ENCODE measurements at regions not wholly inside any gene's neighbourhood (a gene's known extent, or its start where the extent isn't known, plus 50 kb on each side); places are given as distances from the start of the nearest gene placed in this dataset.

DNA sequence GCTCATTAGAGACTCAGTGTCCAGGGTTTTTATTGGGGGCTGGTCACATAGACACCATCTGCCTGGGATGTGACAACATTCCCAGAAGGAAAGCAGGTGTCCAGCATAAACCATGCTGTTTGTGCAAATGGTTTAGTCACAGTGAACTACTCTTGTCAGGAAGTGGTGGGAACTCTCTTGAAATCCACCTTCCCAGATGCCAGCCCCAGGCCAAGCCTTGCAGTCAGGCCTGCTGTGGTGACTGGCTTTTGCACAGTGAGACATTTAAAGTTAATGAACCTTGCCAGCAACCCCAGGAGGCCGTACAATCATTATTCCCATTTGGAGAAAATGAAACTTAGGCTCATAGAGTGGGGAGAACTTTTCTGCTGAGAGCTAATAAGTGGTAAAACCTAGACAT, 242.5 kb upstream of the KCNG1 start:
- DNase-seq = no peak

DNA sequence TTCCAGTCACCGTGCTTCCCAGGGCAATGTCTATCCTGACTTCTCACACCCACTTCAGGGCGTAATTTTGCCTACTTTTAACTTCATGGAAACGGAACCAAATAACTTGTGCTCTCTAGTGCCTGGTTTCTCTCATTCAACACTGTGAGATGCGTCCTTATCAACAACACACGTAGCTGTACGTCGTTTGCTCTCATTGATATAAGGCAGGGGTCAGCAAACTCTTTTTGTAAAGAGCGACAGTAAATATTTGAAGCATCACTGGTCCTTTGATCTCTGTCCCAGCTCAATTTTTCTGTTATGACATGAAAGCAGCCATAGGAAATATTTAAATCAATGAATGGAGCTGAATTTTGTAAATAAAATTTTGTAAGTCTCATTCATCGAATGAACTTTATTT, 239.3 kb upstream of the KCNG1 start:
- DNase-seq = no peak

DNA sequence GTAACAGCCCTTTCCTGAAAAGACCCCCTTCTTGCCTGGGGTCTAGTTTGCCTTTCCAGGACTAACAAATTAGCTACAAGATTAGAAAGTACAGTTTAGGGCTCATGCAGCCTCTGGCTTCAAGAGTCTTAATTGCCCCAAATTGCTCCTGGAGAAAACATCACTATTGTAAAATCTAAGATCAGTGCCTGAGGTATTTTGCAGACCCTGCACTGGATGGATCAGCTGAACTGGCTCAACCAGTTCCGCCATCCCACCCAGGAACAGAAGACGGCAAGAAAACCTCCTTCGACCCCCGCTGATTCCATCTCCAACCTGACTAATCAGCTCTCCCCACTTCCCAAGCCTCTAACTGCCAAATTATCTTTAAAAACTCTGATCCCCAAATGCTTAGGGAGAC, 236.5 kb upstream of the KCNG1 start:
- no peak for DNase-seq

- DNase-seq = no peak
Observed at GRCh38 chr20:51258582-51259165, 235.8 kb upstream of the KCNG1 start.

- no peak for DNase-seq
Observed at GRCh38 chr20:51255417-51255816, 232.5 kb upstream of the KCNG1 start.

DNA sequence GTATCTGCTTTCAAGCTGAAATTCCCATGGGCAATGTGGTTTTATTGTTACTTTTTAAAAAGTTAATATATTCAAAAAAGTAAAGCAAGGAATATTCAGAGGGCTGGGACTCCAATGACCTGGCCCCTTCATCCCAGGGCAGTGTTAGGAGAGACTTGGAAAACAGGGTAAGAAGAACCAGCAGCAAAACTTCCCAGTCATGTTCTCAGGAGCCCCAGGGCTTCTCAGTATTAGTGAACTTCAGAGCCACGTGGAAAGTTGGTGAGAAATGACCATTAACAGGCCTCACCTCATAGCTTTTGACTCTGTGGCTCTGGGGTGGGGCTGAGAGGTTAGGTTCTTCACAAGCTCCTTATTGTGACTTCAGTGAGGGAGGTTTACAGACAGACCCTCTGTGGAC, 230.4 kb upstream of the KCNG1 start:
- DNase-seq = no peak

GRCh38 chr20:51249781-51250180, 226.9 kb upstream of the KCNG1 start:
- no peak for DNase-seq

GRCh38 chr20:51249215-51249614, 226.3 kb upstream of the KCNG1 start:
- DNase-seq = no peak

GRCh38 chr20:51244466-51244865, 221.6 kb upstream of the KCNG1 start:
- DNase-seq = no peak

DNA sequence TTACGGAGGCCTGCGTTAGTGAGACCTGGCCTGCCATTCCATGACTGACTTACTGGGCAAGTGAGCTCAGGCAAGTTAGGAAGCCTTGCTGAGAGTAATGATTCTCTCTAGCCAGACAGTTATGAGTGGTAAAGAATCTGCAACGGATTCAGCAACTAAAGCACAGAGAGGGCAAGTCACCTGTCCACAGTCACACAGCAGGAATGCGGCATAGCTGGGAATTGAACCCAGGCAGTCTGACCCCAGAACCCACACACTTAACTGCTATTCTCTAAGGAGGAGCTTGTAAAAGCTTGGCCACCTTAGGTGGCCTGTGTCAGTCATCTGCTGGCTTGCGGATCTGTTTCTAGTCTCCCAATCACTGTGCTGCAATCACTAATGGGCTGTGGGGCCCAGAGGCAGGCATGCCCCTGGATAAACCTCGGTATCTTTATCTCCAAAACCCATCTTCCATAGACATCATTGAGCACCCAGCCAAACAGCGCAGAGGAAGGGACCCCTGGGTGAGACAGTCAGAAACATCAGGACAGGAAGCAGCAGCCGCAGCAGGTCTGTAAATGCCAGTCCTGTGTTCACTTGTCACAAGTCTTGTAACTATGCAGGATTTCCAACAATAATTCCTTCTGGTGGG, 215.9 kb upstream of the KCNG1 start:
- no peak for DNase-seq

- DNase-seq = no peak
Observed at GRCh38 chr20:51237791-51238190, 214.9 kb upstream of the KCNG1 start.

- DNase-seq = no peak
Observed at GRCh38 chr20:51237278-51237677, 214.4 kb upstream of the KCNG1 start.

DNA sequence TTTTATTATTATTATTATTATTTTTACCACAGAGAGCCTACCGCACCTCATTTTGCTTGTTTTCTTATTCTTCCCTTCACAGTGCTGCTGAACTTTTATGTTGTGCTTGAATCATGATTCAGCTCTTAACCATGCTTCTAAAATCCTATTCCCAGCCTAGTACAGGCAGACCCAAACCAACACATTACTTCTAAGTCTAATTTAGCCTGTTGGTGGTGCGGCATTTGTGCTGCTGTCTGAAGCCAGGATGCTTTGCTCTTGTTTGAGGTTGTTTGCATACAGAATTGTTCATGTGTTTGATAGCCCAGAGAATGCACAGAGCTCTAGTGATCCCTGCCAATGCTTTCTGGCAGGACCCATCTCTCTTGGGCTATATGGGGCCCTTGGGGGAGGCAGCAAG, 213.5 kb upstream of the KCNG1 start:
- DNase-seq = no peak

- DNase-seq = no peak
Observed at GRCh38 chr20:51233345-51233744, 210.4 kb upstream of the KCNG1 start.

DNA sequence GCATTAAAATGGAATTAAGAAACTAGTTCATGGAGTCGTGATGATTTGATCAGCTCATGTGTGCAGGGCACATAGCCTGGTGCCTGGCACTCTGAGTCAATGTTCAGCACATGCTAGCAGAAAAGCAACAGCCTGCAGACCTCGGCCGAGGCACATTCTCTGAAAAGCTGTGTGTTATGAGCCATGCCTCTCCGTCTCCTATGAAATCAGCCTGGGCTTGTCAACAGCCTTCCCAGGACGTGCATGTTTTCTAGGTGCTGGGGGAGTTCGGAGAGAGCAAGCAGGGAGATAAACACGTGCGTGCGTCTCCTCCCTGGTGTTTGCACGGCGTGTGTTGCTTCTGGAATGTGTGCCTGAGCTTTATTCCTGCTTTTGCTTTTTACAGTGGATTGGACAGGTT, 207.8 kb upstream of the KCNG1 start:
- no peak for DNase-seq

DNA sequence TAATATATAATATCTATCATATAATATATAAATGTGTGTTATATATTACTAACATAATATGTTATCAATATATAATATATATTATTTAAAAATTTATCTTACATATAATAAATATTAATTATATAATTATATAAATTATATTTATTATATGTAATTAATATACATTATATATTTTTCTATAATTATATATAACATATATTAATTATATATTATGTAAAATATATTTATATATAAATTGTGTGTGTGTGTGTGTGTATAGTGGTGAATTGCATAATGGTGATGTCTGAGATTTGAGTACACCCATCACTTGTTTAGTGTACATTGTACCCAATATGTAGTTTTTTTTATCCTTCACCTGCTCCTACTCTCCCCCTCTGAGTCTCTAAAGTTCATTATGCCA, 205.9 kb upstream of the KCNG1 start:
- DNase-seq = no peak

DNA sequence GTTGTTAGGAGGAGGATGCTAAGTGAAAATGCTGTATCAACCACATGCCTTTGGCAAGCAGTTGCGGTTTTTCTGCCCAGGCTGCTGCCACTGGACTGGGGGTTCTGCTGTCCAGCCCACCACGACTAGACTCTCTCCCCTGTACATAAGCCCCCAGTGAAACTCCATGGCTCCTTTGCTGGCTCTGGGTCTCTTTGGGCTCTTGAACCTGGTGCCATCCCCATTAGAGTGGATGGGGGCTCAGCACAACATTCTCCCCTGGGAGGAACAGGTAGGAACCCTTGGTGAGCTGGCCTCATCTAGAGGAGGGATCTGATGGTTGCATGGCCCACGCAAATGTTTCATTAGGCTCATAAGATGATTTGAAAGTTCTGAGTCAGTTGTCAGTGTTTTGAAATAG, 204.8 kb upstream of the KCNG1 start:
- DNase-seq = no peak

GRCh38 chr20:51223183-51223720, 200.3 kb upstream of the KCNG1 start:
- DNase-seq = no peak

GRCh38 chr20:51221791-51222408, 199.0 kb upstream of the KCNG1 start:
- DNase-seq = no peak

DNA sequence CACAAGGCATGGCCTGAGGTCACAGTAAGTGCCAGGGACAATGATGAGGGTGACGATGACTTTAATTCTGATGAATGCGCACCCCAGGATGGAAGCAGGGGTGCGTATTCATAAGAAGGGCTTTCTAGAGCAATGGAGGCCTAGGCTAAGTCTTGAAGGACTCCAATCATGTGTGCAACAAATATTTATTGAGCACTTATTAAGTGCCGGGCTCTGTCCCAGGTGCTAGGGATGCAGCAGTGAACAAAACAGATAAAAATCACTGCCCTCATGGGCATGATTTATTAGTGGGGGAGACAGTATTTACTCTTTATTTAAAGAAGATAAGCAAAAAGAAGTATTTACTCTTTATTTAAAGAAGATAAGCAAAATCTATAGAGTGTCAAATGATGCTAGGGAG, 198.2 kb upstream of the KCNG1 start:
- no peak for DNase-seq

DNA sequence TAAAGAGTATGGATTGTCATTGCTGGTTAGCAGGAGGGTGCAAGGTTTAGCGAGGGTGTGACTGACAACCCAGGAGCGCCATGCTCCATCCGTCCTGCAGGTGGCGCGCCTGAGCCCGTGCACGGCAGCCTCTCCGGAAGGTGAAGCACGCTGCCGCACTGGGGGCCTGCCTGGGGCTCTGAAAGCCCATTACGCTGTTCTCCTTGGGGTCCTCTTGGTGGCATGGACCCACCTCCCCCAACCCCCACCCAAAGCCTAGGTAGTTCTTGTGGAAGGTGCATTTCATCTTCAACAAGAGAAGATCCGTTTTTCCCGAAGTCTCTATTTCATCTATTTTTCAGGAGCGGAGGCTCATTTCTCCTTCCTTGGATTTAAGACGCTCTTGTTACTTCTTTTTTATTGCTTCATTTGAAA, 197.4 kb upstream of the KCNG1 start:
- DNase-seq = no peak

DNA sequence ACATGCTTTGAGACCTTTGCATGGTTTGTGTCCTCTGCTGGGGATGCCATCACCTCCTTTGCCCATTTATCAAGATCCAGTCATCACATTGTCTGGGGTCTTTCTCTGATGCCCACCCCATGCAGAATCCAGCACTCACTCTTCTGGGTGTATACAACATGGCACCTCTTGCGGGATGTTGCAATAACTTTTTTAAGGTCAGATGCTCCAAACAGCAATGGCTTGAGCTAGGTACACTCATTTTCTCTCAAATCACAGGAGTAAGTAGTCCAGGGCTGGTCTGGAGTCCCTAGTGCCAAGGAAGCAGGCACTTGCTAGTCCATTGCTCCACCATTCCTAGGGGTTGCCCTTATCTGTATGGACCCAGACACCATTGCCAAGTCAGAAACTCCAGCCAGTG, 196.6 kb upstream of the KCNG1 start:
- DNase-seq = no peak

DNA sequence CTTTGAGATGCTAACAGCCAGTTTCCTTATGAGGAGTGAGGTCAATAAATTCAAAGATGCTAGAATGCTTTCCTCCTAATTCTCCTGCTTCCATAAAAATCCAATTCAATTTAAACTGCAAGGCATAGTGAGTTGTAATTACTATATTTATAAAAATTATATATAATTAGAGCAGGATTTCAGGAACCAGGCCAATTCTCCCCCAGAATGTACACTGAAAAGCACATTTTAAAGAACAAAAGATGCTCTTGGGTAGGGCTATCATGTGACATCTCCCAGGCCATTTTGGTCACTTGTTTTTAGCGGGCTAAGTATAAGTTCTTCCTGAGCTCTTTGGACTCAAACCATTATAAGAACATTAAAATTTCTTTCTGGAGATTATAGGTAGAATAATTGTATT, 195.7 kb upstream of the KCNG1 start:
- DNase-seq = no peak

- DNase-seq = no peak
Observed at GRCh38 chr20:51217347-51218045, 194.6 kb upstream of the KCNG1 start.

All from NCI-H1436 (cell line).